Right hindlimb (tissue), 1 donor: ENCODE measurements at regions not wholly inside any gene's neighbourhood (a gene's known extent, or its start where the extent isn't known, plus 50 kb on each side); places are given as distances from the start of the nearest gene placed in this dataset.

ENCODE experiments used
- DNase-seq: peaks from one replicate; pipeline ENCODE4 v3.0.0-alpha.2; 2018

GRCh38 chr18:24915547-24915946 lies 436.4 kb downstream of the ZNF521 start:
- no peak for DNase-seq

GRCh38 chr18:24917767-24918166 lies 434.2 kb downstream of the ZNF521 start:
- DNase-seq = no peak

GRCh38 chr18:24918257-24918656 lies 433.7 kb downstream of the ZNF521 start:
- no peak for DNase-seq

DNA sequence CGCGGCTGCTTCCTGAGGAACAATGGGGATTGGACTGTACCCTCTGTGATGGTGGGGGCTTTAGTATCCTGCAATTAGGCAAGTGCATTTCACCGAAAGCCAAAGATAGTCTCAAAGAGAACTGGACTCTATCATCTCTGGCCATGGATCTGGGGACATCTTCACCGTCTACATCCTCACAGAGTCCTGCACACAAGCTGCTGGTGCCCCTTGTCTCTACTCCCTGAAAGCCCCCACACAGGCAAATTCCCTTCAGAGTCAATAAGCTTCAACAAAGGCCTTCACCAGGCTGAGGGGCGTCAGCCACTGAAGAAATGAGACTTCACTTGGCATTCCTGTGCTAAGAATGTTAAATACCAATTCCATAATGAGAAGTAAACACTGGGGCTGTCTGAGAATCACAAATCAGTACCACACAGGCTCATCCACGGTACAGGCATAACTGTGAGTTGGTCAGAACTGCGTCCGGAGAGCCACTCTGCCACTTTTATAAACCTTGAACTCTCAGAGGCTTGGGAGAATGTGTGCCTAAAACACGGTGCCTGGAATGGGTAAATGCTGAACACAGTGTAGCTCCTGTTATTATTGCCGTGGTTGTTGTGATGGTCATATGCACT lies 432.7 kb downstream of the ZNF521 start:
- no peak for DNase-seq

GRCh38 chr18:24922491-24922890 lies 429.5 kb downstream of the ZNF521 start:
- no peak for DNase-seq

DNA sequence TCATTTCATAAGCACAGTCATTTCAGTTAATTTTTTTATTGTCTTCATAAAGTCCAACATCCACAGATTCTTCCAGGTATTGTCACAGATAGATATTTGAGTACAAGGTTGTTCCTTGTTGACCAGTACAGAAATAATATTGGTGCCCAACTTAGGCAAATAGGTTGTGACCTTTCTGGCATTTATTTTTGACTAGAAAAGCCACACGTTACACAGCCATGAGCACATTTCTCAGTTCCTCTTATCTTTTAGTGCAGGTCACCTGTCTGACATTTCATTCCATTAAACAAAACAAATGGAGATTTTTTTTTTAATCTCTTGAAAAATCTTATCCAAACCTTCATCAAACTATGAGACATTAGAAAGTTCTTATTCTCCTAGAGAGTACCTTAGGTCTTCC lies 428.8 kb downstream of the ZNF521 start:
- no peak for DNase-seq

DNA sequence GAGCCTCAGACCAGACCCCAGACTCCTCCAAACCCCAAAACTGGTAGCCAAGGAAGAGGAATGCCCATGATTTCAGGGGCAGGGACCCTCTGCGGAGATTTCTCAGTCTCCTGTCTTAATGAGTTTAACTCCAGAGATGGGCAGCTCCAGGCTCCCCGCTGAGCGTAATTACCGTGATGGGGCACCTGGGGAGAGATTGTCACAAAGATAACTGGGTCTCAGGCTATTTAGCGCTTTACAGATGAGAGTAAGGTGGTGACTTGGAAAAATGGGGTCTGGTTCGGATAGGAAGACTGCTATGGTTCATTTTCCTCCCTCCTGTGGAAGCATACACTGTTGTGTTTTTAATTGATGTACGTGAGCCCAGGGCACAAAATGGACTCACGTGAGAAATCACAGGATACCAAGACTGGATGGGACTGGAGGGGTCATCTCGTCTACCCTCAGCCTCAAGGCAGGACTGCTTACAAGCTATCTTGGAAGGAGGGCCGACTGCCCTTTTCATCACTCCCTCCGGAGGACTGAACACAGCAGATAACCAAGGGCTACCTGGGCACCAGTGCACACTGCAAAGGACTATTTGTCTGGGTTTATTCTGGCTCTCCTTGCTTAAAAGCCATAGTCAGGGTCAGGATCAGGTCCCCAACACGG lies 427.8 kb downstream of the ZNF521 start:
- DNase-seq = no peak

DNA sequence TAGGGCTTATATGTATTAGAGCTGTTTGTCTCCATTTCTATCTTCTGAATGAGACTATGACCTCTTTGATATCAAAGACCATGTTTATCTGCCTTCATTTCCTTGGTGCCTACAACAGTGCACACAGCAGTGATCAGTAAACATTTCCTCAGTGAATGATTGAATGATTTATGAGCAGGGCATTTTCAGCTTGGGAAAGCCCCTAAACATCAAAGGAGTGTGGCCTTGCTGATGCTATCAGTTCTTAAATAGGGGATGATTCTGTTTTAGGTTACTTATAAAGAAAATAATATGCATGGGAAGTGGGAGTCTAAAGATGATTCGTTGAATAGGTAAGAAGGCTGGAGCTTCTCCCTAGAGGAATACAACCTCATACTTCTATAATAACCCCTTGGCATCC lies 425.3 kb downstream of the ZNF521 start:
- DNase-seq = no peak

DNA sequence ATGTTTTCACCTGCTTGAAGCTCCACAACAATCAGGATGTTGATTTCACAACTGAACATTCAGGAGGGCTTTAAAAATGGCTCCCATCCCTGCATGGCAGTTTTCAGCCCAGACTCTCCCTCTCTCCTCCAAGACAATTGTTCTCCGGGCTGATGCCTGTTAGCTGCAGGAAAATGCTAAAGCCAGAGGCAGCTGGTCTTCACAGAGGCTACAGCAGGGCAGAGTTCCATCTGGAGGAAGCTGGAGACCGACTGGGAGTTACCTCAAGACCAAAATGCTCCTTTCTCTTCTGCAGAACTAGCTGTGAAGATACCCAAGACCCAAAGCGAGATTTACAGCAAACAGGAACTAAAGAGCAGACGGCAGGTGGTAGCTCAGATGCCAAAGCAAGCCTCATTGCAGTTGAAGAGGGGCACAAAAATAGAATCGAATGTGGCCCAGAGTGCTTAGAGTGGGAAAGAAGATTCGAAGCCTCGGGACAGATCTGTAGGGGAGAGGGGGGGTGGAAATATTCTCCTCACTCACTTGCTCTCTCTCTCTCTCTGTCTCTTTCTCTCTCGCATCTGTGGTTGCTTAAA lies 423.6 kb downstream of the ZNF521 start:
- DNase-seq = no peak

- DNase-seq = no peak
Observed at GRCh38 chr18:24930478-24930877, 421.5 kb downstream of the ZNF521 start.

- no peak for DNase-seq
Observed at GRCh38 chr18:24930971-24931370, 421.0 kb downstream of the ZNF521 start.

DNA sequence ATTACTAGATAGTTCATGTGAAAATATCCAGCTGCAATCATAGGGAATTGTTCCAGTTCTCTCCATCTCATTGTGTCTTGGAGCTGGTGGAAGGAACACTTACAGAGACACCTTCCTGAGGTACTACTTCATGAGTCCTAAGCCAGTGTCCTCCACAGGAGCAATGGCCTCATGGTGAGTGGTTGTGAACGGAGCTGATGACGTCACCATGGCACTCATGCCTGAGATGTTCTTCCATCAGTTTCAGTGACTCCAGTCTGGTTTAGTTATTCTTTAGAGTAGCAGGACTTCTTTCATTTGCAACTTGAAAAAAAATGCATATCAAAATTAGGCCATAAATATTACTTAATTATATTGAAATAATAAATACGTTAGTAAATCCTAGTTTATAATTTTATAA lies 418.6 kb downstream of the ZNF521 start:
- no peak for DNase-seq

GRCh38 chr18:24934258-24934932 lies 417.6 kb downstream of the ZNF521 start:
- no peak for DNase-seq

DNA sequence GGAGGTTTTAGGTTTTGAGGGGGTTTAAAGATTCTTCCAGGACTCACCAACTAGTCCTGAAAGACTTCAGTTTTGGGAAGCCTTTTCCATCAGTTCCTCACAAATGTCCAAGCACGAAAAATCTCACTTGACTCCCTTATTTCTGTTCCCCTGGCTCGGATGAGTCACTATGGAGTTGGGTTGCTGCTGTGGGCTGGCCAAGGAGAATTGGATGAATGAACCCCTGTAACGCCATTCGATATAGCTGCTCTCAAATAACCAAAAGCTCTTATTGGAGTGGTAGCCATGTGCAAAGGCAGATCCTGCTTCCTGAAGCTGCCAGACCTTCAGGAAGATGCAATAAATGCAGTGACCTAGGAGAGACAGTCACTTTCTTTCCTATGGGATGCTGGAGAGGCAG lies 417.0 kb downstream of the ZNF521 start:
- no peak for DNase-seq

- DNase-seq = no peak
Observed at GRCh38 chr18:24935896-24936295, 416.1 kb downstream of the ZNF521 start.

GRCh38 chr18:24936691-24937090 lies 415.3 kb downstream of the ZNF521 start:
- DNase-seq = no peak

- no peak for DNase-seq
Observed at GRCh38 chr18:24937639-24938275, 414.2 kb downstream of the ZNF521 start.

DNA sequence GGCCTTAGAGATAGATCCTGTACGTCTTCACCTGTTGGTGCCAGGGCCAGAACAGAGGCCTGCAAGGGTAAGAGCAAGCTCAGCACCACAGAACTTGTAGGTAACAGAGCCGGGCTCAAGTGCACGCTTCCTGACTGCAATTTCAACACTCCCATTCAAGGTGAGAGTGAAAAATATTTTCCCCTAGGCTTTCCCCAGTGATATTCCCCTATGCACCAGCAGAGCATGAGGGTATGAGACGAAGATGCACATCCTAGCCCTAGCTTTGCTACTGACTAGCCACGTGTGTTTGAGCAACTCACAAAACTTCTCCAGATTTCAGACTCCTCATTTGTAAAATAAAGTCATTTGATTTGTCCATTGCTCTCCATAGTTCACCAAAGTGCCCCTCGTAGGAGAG lies 411.6 kb downstream of the ZNF521 start:
- no peak for DNase-seq

DNA sequence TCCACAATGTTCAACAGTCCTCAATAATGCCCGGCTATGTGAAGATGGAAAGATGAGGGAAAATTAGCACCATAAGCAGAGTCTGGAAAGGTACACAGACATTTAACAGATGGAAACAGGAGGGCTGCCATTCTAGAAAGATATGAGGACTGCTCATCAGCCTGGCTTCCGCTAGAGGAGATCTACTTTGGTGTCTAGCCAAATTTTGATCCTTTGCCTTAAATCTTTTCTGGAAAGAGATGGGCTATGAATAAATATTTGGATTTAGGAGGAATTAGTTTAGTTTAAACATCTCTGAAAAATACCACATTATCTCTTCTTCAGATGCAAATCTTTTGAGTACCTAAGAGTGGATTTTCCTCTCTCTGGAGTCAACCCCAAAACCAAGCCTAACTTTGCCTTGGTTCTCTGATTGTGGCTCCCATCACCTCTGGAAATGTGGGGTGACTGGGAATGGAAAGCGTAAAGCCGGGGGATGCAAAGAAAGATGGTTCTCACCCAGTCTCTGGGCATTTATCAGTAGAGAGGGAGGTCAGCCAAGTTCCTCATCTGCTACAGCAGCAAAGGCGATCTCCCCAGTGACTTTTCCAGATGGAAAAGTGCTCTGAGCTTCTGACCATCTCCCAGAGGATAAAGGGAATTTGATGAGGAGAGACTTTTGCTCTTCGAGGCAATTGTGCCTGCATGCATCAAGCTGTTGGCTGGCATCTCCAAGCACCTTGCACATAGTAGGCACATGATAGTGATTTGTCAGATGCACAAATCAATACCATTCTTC lies 410.6 kb downstream of the ZNF521 start:
- DNase-seq = no peak

DNA sequence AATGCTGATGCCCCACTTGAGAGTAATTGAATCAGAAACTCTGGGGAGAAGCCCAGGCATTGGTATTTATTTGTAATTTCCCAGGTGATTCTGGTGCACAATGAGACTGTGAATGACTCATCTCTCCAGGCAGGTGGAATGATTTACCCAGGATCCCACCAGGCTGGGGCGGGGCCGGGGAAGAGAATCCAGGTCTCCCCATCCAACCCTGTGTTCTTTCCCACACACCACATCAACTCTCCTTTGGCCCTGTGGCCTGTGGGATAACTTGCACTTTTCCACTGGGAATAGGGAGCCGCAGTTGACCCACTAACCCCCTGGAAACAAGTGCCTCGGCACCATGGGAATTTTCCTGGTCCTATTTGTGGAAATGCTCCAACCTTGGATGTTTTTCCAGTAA lies 409.8 kb downstream of the ZNF521 start:
- no peak for DNase-seq

DNA sequence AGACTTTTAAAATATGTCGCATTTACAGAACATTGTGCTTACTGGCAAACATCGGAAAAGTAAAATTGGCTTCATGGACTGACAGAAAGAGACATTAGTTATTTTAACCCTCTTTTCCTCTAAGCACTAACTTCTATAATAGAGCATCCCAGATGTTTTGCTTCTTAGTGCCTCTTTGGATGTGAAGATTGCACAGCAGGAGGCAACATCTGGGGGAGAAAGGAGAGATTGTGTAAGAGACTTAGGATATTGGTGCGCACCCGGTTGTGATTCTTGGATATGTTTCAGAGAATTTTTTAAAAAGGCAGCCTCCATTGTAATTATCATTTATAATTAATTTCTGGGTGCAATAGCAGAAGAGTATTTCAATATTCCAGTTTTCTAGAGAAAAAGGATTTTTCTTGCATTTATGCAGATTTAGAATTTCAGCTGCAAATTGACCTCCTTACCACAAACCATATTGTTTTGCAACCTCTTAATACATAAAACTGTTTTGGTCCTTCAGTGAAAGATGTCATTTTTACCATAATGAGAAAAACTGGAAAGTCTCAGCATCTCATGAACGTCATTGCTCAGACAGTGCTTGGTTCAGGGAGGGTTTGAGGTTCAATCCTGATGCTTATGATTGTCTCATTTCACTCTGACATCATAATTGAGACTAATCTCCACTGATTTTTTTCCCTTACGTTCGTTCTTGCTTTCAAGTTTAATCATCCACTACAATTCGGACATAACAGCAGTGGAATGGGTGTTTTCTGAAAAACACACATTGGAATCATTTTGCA lies 404.3 kb downstream of the ZNF521 start:
- DNase-seq = no peak

GRCh38 chr18:24949908-24950307 lies 402.1 kb downstream of the ZNF521 start:
- no peak for DNase-seq
